Gastroesophageal sphincter (tissue), 3 donors: ENCODE measurements at regions not wholly inside any gene's neighbourhood (a gene's known extent, or its start where the extent isn't known, plus 50 kb on each side); places are given as distances from the start of the nearest gene placed in this dataset.

ENCODE experiments used
- CTCF ChIP-seq, 4 experiments: fragments of 200-600 bp in 2 of 4; fragments of 450-650 bp in 2 of 4; sonication (generic) in 1 of 4; IDR thresholded peaks; one replicate each; pipeline ENCODE4 v1.5.1; 2017 to 2019; ENCODE audit warnings: antibody characterized with exemption in 4 of 4, mild to moderate bottlenecking in 2 of 4, moderate library complexity in 2 of 4
- EP300 ChIP-seq: sonication (generic); formaldehyde crosslinking; IDR thresholded peaks from one replicate; pipeline ENCODE4 v1.6.1; 2017; ENCODE audit warnings: antibody characterized with exemption, mild to moderate bottlenecking
- POLR2A ChIP-seq, 2 donors: fragments of 450-650 bp; IDR thresholded peaks; one replicate each; pipeline ENCODE4 v1.6.1; 2017; ENCODE audit warnings: antibody characterized with exemption in 2 of 2, mild to moderate bottlenecking in 2 of 2, moderate library complexity in 1 of 2
- POLR2AphosphoS5 ChIP-seq: sonication (generic); formaldehyde crosslinking; IDR thresholded peaks from one replicate; pipeline ENCODE4 v1.6.1; 2017; ENCODE audit warnings: antibody characterized with exemption

- TF ChIP-seq CTCF (IDR thresholded peaks at IDR 0.05) (no peak), POLR2AphosphoS5 (no peak), EP300 (no peak), POLR2A (IDR thresholded peaks at IDR 0.05) (no peak)
Measured at GRCh38 chr5:110219769-110220168, 506.7 kb downstream of the TMEM232 start.
